Superior temporal gyrus (tissue), 1 donor: ENCODE measurements at regions not wholly inside any gene's neighbourhood (a gene's known extent, or its start where the extent isn't known, plus 50 kb on each side); places are given as distances from the start of the nearest gene placed in this dataset.

Source experiments
- DNase-seq: peaks from one replicate; pipeline ENCODE4 v3.0.0-alpha.2; 2016; ENCODE audit errors: extremely low spot score

GRCh38 chr13:68506888-68507551 lies 1276.9 kb upstream of the PCDH9 start:
- no peak for DNase-seq

- DNase-seq, result no peak
These were observed 1260.5 kb upstream of the PCDH9 start for GRCh38 chr13:68490594-68490993.

- no peak for DNase-seq
These were observed 1251.0 kb upstream of the PCDH9 start for GRCh38 chr13:68481130-68481529.

GRCh38 chr13:68473834-68474326 lies 1243.7 kb upstream of the PCDH9 start:
- no peak for DNase-seq

GRCh38 chr13:68467160-68467559 lies 1237.0 kb upstream of the PCDH9 start:
- DNase-seq, result no peak

GRCh38 chr13:68440874-68441273 lies 1210.7 kb upstream of the PCDH9 start:
- DNase-seq, result no peak

- peak; percentile 20 for DNase-seq
These were observed 1209.7 kb upstream of the PCDH9 start for GRCh38 chr13:68439817-68440216.

- DNase-seq, result no peak
These were observed 1198.2 kb upstream of the PCDH9 start for GRCh38 chr13:68428292-68428691.

- no peak for DNase-seq
These were observed 1187.7 kb upstream of the PCDH9 start for GRCh38 chr13:68417801-68418200.

- no peak for DNase-seq
These were observed 1179.9 kb upstream of the PCDH9 start for GRCh38 chr13:68410007-68410406.

GRCh38 chr13:68390987-68391386 lies 1160.9 kb upstream of the PCDH9 start:
- DNase-seq, result no peak

GRCh38 chr13:68386808-68387207 lies 1156.7 kb upstream of the PCDH9 start:
- no peak for DNase-seq

- DNase-seq, result no peak
These were observed 1150.2 kb upstream of the PCDH9 start for GRCh38 chr13:68380041-68380973.

GRCh38 chr13:68378294-68378693 lies 1148.2 kb upstream of the PCDH9 start:
- no peak for DNase-seq

- DNase-seq, result no peak
These were observed 1144.9 kb upstream of the PCDH9 start for GRCh38 chr13:68375004-68375403.

GRCh38 chr13:68369739-68370138 lies 1139.6 kb upstream of the PCDH9 start:
- no peak for DNase-seq

- no peak for DNase-seq
These were observed 1138.8 kb upstream of the PCDH9 start for GRCh38 chr13:68368922-68369321.

- DNase-seq, result no peak
These were observed 1129.0 kb upstream of the PCDH9 start for GRCh38 chr13:68359105-68359504.

- DNase-seq, result no peak
These were observed 1128.2 kb upstream of the PCDH9 start for GRCh38 chr13:68358294-68358705.

- no peak for DNase-seq
These were observed 1120.4 kb upstream of the PCDH9 start for GRCh38 chr13:68350554-68350953.

- no peak for DNase-seq
These were observed 1117.1 kb upstream of the PCDH9 start for GRCh38 chr13:68347220-68347619.

GRCh38 chr13:68345963-68346531 lies 1115.9 kb upstream of the PCDH9 start:
- no peak for DNase-seq

GRCh38 chr13:68323124-68323523 lies 1093.0 kb upstream of the PCDH9 start:
- DNase-seq, result no peak
